Loucy (cell line): ENCODE measurements at regions not wholly inside any gene's neighbourhood (a gene's known extent, or its start where the extent isn't known, plus 50 kb on each side); places are given as distances from the start of the nearest gene placed in this dataset.

Experiments used
- H2AFZ ChIP-seq: fragments of 200-600 bp; sonication (generic); 2 replicates; pipeline ENCODE4 v1.6.0; 2016; ENCODE audit warnings: antibody characterized with exemption, mild to moderate bottlenecking, low read length, moderate library complexity
- H3F3A ChIP-seq: fragments of 200-600 bp; 2 replicates; pipeline ENCODE4 v1.6.0; 2016; ENCODE audit warnings: antibody characterized with exemption, low read depth, mild to moderate bottlenecking
- H3K27me3 ChIP-seq: fragments of 200-600 bp; sonication (generic); 2 replicates; pipeline ENCODE4 v1.6.1; 2014; ENCODE audit warnings: low read length, mild to moderate bottlenecking; ENCODE audit not compliant: insufficient read depth, poor library complexity, severe bottlenecking
- H3K36me3 ChIP-seq: fragments of 200-600 bp; sonication (generic); 2 replicates; pipeline ENCODE4 v1.6.1; 2016; ENCODE audit warnings: low read length; ENCODE audit not compliant: insufficient read depth
- H3K4me1 ChIP-seq: fragments of 200-600 bp; sonication (generic); 2 replicates; pipeline ENCODE4 v1.5.1; 2014; ENCODE audit warnings: low read length, mild to moderate bottlenecking; ENCODE audit not compliant: insufficient read depth, poor library complexity, severe bottlenecking
- H3K4me2 ChIP-seq: fragments of 200-600 bp; sonication (generic); 2 replicates; pipeline ENCODE4 v1.6.0; 2014; ENCODE audit warnings: antibody characterized with exemption, low read length, low read depth, mild to moderate bottlenecking; ENCODE audit not compliant: poor library complexity, severe bottlenecking
- H3K4me3 ChIP-seq: fragments of 200-600 bp; sonication (generic); 2 replicates; pipeline ENCODE4 v1.5.1; 2014; ENCODE audit warnings: low read length, mild to moderate bottlenecking, mixed read lengths; ENCODE audit not compliant: poor library complexity, severe bottlenecking
- H3K79me2 ChIP-seq: fragments of 200-600 bp; sonication (generic); 2 replicates; pipeline ENCODE4 v1.6.1; 2014; ENCODE audit warnings: low read length; ENCODE audit not compliant: insufficient read depth
- H3K9ac ChIP-seq: fragments of 200-600 bp; sonication (generic); 2 replicates; pipeline ENCODE4 v1.6.0; 2014; ENCODE audit warnings: mild to moderate bottlenecking, low read depth, low read length, moderate library complexity; ENCODE audit not compliant: poor library complexity, severe bottlenecking
- H3K9me2 ChIP-seq: fragments of 200-600 bp; sonication (generic); replicated peaks from 2 replicates; pipeline ENCODE4 v1.6.1; 2016; ENCODE audit warnings: low read depth, low read length, mixed read lengths
- H3K9me3 ChIP-seq: fragments of 200-600 bp; sonication (generic); 2 replicates; pipeline ENCODE4 v1.6.1; 2014; ENCODE audit warnings: mild to moderate bottlenecking, antibody characterized with exemption, low read length, low read depth; ENCODE audit not compliant: insufficient read depth
- H4K20me1 ChIP-seq: fragments of 200-600 bp; sonication (generic); 2 replicates; pipeline ENCODE4 v1.6.0; 2014; ENCODE audit warnings: antibody characterized with exemption, low read length, mild to moderate bottlenecking; ENCODE audit not compliant: insufficient read depth, poor library complexity, severe bottlenecking
- EZH2phosphoT487 ChIP-seq: fragments of 200-600 bp; IDR thresholded peaks from 2 replicates; pipeline ENCODE4 v1.6.1; 2018; ENCODE audit warnings: antibody characterized with exemption, mild to moderate bottlenecking, moderate library complexity, borderline replicate concordance
- TF ChIP-seq, protein P1 (sequence below): fragments of 200-600 bp; sonication (generic); conservative IDR thresholded peaks from 2 replicates; pipeline ENCODE4 v1.5.1; 2014; ENCODE audit warnings: mild to moderate bottlenecking, antibody characterized with exemption, low read length

DNA sequence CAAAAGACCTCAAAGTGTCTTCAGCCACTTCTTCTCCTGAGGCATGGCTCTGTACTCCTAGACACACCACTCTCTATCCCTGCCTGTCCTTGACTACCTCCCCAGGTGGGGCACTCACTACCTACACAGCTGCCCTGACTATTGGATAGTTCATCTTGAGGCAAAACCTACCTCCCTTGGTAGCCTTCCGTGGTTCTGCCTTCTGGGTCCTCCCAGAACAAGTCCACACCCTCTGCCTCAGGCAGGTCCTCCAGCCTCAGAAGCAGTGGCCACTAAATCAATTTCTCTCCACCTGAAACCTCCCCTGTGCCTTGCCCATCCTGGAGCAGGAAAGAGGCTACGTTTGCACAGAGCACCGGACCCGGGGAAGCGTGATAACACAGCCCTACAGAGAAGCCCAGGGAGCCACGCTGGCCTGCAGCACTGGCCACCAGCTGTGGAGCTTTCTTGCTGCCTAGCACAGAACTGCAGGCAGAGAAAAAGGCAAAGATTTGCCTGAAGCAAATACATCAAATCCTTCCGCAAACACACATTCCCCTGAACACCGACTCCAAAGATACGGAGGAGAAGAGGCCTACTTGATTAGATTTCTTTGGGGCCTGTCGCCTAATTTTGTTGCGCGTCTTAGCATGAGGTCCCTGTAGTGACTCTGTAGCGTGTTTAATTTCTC is 141.8 kb downstream of the C9orf50 start:
- H3K4me1 ChIP-seq: no peaks in the 10 kb centered on the region
- no peaks in the 10 kb centered on the region for H3K36me3 ChIP-seq
- H3K9ac ChIP-seq: no peak overlapping the region
- H3K9me3 ChIP-seq: no peaks in the 10 kb centered on the region
- H2AFZ ChIP-seq: no peak overlapping the region
- no peaks in the 10 kb centered on the region for H3K79me2 ChIP-seq
- no peaks in the 10 kb centered on the region for H3F3A ChIP-seq
- no peaks in the 10 kb centered on the region for H3K27me3 ChIP-seq
- no peaks in the 10 kb centered on the region for H3K9me2 ChIP-seq
- no peaks in the 10 kb centered on the region for H4K20me1 ChIP-seq
- H3K4me2 ChIP-seq: no peak overlapping the region
- no peak overlapping the region for H3K4me3 ChIP-seq
- TF ChIP-seq, protein P1, sequence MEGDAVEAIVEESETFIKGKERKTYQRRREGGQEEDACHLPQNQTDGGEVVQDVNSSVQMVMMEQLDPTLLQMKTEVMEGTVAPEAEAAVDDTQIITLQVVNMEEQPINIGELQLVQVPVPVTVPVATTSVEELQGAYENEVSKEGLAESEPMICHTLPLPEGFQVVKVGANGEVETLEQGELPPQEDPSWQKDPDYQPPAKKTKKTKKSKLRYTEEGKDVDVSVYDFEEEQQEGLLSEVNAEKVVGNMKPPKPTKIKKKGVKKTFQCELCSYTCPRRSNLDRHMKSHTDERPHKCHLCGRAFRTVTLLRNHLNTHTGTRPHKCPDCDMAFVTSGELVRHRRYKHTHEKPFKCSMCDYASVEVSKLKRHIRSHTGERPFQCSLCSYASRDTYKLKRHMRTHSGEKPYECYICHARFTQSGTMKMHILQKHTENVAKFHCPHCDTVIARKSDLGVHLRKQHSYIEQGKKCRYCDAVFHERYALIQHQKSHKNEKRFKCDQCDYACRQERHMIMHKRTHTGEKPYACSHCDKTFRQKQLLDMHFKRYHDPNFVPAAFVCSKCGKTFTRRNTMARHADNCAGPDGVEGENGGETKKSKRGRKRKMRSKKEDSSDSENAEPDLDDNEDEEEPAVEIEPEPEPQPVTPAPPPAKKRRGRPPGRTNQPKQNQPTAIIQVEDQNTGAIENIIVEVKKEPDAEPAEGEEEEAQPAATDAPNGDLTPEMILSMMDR: no peak
- TF ChIP-seq EZH2phosphoT487: no peak

DNA sequence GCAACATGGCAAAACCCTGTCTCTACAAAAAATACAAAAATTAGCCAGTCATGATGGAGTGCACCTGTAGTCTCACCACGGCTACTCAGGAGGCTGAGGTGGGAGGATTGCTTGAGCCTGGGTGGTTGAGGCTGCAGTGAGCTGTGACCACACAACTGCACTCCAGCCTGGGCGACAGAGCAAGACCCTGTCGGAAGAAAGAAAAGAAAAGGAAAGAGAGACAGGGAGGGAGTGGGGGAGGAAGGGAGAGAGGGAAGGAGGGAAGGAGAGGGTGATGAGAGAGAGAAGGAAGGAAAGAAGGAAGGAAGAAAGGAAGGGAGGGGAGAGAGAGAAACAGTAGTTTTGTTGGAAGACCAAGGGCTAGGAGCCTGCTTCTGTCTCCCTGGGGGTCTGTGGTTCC is 142.4 kb downstream of the C9orf50 start:
- H3K4me3 ChIP-seq: no peak overlapping the region
- H4K20me1 ChIP-seq: no peaks in the 10 kb centered on the region
- TF ChIP-seq EZH2phosphoT487: no peak
- TF ChIP-seq, protein P1: no peak
- no peaks in the 10 kb centered on the region for H3K4me1 ChIP-seq
- no peaks in the 10 kb centered on the region for H3K79me2 ChIP-seq
- no peaks in the 10 kb centered on the region for H3K27me3 ChIP-seq
- H3K9me2 ChIP-seq: no peaks in the 10 kb centered on the region
- no peaks in the 10 kb centered on the region for H3K9me3 ChIP-seq
- H3K36me3 ChIP-seq: no peaks in the 10 kb centered on the region
- H3K9ac ChIP-seq: no peak overlapping the region
- H2AFZ ChIP-seq: no peak overlapping the region
- no peaks in the 10 kb centered on the region for H3F3A ChIP-seq
- H3K4me2 ChIP-seq: no peak overlapping the region

DNA sequence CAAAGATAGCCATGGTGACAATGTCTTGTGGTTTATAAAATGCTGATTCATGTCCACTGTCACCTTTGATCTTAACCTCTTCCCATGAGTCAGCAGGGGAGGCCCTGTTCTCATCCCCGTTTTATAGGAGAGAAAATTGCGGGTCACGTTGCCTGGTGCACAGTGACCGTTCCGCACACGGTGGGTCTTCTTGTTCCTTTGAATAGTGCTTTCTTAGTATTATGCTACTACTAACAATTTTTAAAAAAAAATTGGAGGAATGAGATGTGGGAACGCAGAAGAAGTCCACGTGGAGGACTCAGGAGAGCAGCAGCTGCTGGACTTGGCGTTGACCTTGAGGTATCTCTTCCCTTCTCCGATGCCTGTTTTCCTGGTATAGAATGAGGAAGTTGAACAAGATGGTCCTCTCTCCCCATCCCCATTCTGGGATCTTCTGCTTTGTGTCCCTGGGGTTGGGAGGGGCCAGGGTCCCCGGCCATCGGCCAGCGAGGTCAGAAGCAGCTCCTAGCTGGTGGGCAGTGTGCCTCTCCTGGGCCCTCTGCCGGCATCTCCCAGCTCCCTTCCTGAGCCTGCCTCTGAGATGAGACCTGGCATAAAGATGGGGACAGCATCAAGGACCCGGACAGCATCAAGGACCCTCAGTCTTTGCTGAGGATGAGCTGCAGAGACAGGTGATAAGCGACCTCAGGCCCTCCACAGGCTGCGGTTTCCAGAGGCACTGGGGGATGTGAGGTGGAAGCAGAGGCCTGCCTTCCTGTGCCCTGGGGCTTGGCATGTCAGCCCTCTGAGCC is 143.9 kb downstream of the C9orf50 start:
- Histone ChIP-seq H3K9me3 (no peaks in the 10 kb centered on the region), H3K9me2 (no peaks in the 10 kb centered on the region), H2AFZ (no peak overlapping the region), H4K20me1 (no peaks in the 10 kb centered on the region), H3K4me3 (no peak overlapping the region), H3K4me2 (no peak overlapping the region), H3F3A (no peaks in the 10 kb centered on the region), H3K36me3 (no peaks in the 10 kb centered on the region), H3K9ac (no peak overlapping the region), H3K4me1 (peaks cover 2% of the 10 kb centered on the region), H3K79me2 (no peaks in the 10 kb centered on the region), H3K27me3 (no peaks in the 10 kb centered on the region)
- TF ChIP-seq EZH2phosphoT487: no peak
- TF ChIP-seq, protein P1: no peak
